Fibroblast of the aortic adventitia (primary cell): ENCODE measurements at regions not wholly inside any gene's neighbourhood (a gene's known extent, or its start where the extent isn't known, plus 50 kb on each side); places are given as distances from the start of the nearest gene placed in this dataset.

ENCODE experiments used
- DNase-seq: peaks from one replicate; pipeline ENCODE4 v3.0.0-alpha.2; 2010; ENCODE audit warnings: low read depth
- H3K4me3 ChIP-seq: 2 replicates; pipeline ENCODE4 v1.5.1; 2011; ENCODE audit warnings: low read depth, mild to moderate bottlenecking, control low read depth, low read length, moderate library complexity
- TF ChIP-seq, protein P1 (sequence below): IDR thresholded peaks from 2 replicates; pipeline ENCODE4 v1.5.1; 2011; ENCODE audit warnings: mild to moderate bottlenecking, low read length, control low read depth, inconsistent platforms; ENCODE audit not compliant: insufficient read depth

DNA sequence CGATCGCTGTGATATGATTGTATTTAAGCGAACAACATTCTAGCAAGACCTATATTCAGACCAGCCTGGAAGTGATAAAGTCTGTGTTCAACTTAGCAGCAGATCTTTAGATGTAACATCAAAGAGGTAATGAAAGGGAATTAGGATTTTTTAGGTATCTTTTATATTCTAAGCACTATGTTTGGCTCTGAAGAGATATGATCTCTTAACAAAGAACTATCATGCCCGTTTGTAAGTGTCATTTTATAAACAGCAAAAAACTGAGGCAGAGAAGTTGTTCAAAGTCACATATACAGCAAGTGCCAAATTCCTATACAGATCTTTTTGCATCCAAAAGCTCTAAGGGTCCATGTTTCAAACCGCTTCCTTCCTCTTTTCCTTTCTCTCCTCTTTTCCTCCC is 53.0 kb upstream of the TIAM1 start:
- no peak for DNase-seq
- TF ChIP-seq, protein P1, sequence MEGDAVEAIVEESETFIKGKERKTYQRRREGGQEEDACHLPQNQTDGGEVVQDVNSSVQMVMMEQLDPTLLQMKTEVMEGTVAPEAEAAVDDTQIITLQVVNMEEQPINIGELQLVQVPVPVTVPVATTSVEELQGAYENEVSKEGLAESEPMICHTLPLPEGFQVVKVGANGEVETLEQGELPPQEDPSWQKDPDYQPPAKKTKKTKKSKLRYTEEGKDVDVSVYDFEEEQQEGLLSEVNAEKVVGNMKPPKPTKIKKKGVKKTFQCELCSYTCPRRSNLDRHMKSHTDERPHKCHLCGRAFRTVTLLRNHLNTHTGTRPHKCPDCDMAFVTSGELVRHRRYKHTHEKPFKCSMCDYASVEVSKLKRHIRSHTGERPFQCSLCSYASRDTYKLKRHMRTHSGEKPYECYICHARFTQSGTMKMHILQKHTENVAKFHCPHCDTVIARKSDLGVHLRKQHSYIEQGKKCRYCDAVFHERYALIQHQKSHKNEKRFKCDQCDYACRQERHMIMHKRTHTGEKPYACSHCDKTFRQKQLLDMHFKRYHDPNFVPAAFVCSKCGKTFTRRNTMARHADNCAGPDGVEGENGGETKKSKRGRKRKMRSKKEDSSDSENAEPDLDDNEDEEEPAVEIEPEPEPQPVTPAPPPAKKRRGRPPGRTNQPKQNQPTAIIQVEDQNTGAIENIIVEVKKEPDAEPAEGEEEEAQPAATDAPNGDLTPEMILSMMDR, result no peak
- H3K4me3 ChIP-seq, result no peak overlapping the region

DNA sequence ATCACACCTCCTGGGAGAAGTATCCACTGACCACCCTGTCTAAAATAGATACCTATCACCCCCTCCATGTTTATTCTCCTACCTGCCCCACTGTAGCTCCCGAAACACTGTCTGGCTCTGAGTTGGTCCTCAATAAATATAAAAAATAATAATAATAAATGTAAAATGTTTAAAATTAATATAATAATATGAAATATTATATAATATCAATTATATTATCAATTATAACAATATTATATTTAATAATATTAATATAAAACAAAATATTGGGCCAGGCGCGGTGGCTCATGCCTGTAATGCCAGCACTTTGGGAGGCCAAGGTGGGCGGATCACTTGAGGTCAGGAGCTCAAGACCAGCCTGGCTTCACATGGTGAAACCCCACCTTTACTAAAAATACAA is 52.3 kb upstream of the TIAM1 start:
- H3K4me3 ChIP-seq, result no peak overlapping the region
- TF ChIP-seq, protein P1, result no peak
- no peak for DNase-seq

DNA sequence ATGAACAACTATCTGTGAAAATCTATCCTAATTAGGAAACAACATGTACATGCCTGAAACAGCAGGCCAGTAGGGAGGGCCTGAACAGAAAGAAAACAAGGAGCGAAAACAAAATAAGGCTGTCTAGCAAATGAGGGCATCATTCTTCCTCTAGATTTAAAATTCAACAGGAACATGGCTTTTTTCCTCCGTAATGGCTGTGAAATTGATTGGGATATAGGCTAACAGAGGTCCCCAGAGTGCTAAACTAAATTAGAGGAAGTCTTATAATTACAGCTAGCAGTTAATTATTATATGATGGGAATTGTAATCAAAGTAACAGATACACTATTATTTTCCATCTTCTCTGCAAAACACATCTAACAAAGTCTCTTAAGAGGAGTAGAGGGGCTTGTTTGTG is 51.7 kb upstream of the TIAM1 start:
- TF ChIP-seq, protein P1, result no peak
- DNase-seq, result no peak
- no peak overlapping the region for H3K4me3 ChIP-seq

DNA sequence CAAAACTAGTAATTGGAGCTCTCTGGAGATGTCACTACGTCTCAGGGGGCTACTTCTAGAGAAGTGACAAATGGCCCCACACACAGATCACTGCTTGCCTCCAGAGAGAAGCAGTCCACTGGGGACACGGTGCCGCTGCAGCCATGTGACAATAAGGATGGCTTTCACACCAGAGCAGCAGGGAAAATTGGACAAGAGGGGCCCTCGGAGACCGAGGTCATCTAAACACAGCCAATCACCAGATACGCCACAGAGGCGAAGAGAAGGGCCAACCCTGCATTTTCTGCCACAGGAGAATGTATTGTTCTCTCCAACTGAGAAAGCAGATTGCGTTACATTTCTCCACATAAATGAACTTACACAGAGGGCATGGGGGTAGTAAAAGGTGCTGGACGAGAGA is 51.2 kb upstream of the TIAM1 start:
- no peak overlapping the region for H3K4me3 ChIP-seq
- TF ChIP-seq, protein P1, result no peak
- no peak for DNase-seq

DNA sequence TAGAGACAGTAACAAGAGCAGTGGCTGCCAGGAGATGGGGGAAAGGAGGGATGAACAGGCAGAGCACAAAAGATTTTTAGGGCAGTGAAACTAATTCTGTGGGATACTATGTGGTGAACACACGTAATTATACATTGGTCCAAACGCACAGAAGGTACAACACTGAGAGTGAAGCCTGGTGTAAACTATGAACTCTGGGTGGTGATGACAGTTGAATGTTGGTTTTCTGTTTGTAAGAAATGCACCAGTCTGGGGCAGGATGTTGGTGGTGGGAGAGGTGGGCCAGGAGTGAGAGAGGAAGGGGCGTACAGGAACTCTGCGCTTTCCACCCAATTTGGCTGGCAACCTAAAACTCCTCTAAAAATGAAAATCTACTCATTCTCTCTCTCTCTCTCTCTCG is 50.2 kb upstream of the TIAM1 start:
- DNase-seq, result no peak
- no peak overlapping the region for H3K4me3 ChIP-seq
- TF ChIP-seq, protein P1, result no peak
